ENCODE measurements at regions not wholly inside any gene's neighbourhood (a gene's known extent, or its start where the extent isn't known, plus 50 kb on each side); places are given as distances from the start of the nearest gene placed in this dataset.

GRCh38 chr12:124513297-124513867 is 54.0 kb downstream of the NCOR2 start:
- no peak for TF ChIP-seq CTCF (IDR thresholded peaks at IDR 0.05; ENCODE audit: unreplicated experiment)
- peaks cover 64% of the 10 kb centered on the region for H3K4me1 Mint-ChIP-seq
- no peak overlapping the region for H3K4me3 Mint-ChIP-seq
- DNase-seq (ENCODE audit: low spot score in 2 of 2, unreplicated experiment in 2 of 2), result no peak
- peak overlapping the region; percentile 71 for H3K27ac Mint-ChIP-seq
- no peaks in the 10 kb centered on the region for H3K27me3 Mint-ChIP-seq (ENCODE audit: low read depth)
- H3K36me3 Mint-ChIP-seq, result peaks cover 9% of the 10 kb centered on the region
- no peaks in the 10 kb centered on the region for H3K9me3 Mint-ChIP-seq

- Mint-ChIP-seq H3K4me1 (peaks cover 64% of the 10 kb centered on the region), H3K27me3 (ENCODE audit: low read depth) (no peaks in the 10 kb centered on the region), H3K9me3 (no peaks in the 10 kb centered on the region), H3K27ac (peak overlapping the region; percentile 71), H3K36me3 (peaks cover 9% of the 10 kb centered on the region), H3K4me3 (no peak overlapping the region)
- no peak for TF ChIP-seq CTCF (IDR thresholded peaks at IDR 0.05; ENCODE audit: unreplicated experiment)
- DNase-seq (ENCODE audit: low spot score in 2 of 2, unreplicated experiment in 2 of 2), result no peak
Observed at GRCh38 chr12:124512667-124513296, 54.6 kb downstream of the NCOR2 start.

GRCh38 chr12:124511259-124511985 is 56.0 kb downstream of the NCOR2 start:
- H3K27ac Mint-ChIP-seq, result no peak overlapping the region
- DNase-seq (ENCODE audit: low spot score in 2 of 2, unreplicated experiment in 2 of 2), result no peak
- peaks cover 66% of the 10 kb centered on the region for H3K4me1 Mint-ChIP-seq
- H3K9me3 Mint-ChIP-seq, result no peaks in the 10 kb centered on the region
- no peak overlapping the region for H3K4me3 Mint-ChIP-seq
- no peaks in the 10 kb centered on the region for H3K27me3 Mint-ChIP-seq (ENCODE audit: low read depth)
- peaks cover 9% of the 10 kb centered on the region for H3K36me3 Mint-ChIP-seq
- TF ChIP-seq CTCF (IDR thresholded peaks at IDR 0.05; ENCODE audit: unreplicated experiment), result no peak

GRCh38 chr12:124510301-124510970 is 57.0 kb downstream of the NCOR2 start:
- no peaks in the 10 kb centered on the region for H3K27me3 Mint-ChIP-seq (ENCODE audit: low read depth)
- peak overlapping the region; percentile 79 for H3K27ac Mint-ChIP-seq
- TF ChIP-seq CTCF (IDR thresholded peaks at IDR 0.05; ENCODE audit: unreplicated experiment), result no peak
- peaks cover 69% of the 10 kb centered on the region for H3K4me1 Mint-ChIP-seq
- peaks cover 6% of the 10 kb centered on the region for H3K36me3 Mint-ChIP-seq
- no peak overlapping the region for H3K4me3 Mint-ChIP-seq
- DNase-seq (ENCODE audit: low spot score in 2 of 2, unreplicated experiment in 2 of 2), result no peak
- H3K9me3 Mint-ChIP-seq, result no peaks in the 10 kb centered on the region

- TF ChIP-seq CTCF (IDR thresholded peaks at IDR 0.05; ENCODE audit: unreplicated experiment), result no peak
- Mint-ChIP-seq H3K9me3 (no peaks in the 10 kb centered on the region), H3K4me1 (peaks cover 72% of the 10 kb centered on the region), H3K27ac (peak overlapping the region; percentile 79), H3K36me3 (peaks cover 6% of the 10 kb centered on the region), H3K4me3 (no peak overlapping the region), H3K27me3 (ENCODE audit: low read depth) (no peaks in the 10 kb centered on the region)
- no peak for DNase-seq (ENCODE audit: low spot score in 2 of 2, unreplicated experiment in 2 of 2)
Observed at GRCh38 chr12:124509676-124510300, 57.6 kb downstream of the NCOR2 start.
